BE2C (cell line): ENCODE measurements at regions not wholly inside any gene's neighbourhood (a gene's known extent, or its start where the extent isn't known, plus 50 kb on each side); places are given as distances from the start of the nearest gene placed in this dataset.

ENCODE experiments used
- DNase-seq: peaks from one replicate; pipeline ENCODE4 v3.0.0-alpha.2; 2020
- H3K27me3 ChIP-seq: fragments of 250-450 bp; sonication (Bioruptor Pico); 2 replicates; pipeline ENCODE4 v1.5.1; 2020; ENCODE audit warnings: mild to moderate bottlenecking
- H3K36me3 ChIP-seq: fragments of 250-450 bp; sonication (Bioruptor Pico); 2 replicates; pipeline ENCODE4 v1.5.1; 2020; ENCODE audit warnings: mild to moderate bottlenecking
- H3K4me1 ChIP-seq: fragments of 250-450 bp; sonication (Bioruptor Pico); 2 replicates; pipeline ENCODE4 v1.5.1; 2020
- H3K4me3 ChIP-seq: 2 replicates; pipeline ENCODE4 v1.5.1; 2011; ENCODE audit warnings: low read depth, low read length
- H3K9me3 ChIP-seq: fragments of 250-450 bp; sonication (Bioruptor Pico); 2 replicates; pipeline ENCODE4 v1.5.1; 2020
- TF ChIP-seq, protein P1 (sequence below): IDR thresholded peaks from 2 replicates; pipeline ENCODE4 v1.5.1; 2012; ENCODE audit warnings: mild to moderate bottlenecking, low read depth, low read length

DNA sequence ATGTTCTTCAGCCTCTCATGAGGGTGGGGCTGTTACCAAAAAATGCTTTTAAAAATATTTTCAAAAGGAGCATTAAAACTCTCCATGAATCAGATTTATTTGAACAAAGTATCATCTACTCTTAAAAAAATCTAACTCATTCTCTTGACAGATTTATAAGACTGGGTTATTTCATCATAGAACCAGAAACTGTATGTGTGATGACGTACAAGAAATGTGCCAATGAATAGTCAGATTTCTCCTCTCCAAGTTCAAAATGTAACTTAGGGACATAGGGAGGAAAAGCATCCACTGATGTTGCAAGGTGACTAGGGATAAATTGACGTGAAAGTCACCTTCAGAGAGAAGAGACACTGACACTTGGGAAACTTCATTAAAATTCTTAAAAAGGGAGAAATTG, 89.1 kb upstream of the CLNK start:
- no peak for DNase-seq
- Histone ChIP-seq H3K27me3 (no peaks in the 10 kb centered on the region), H3K36me3 (no peaks in the 10 kb centered on the region), H3K4me1 (no peaks in the 10 kb centered on the region), H3K9me3 (no peaks in the 10 kb centered on the region), H3K4me3 (no peak overlapping the region)
- TF ChIP-seq, protein P1, sequence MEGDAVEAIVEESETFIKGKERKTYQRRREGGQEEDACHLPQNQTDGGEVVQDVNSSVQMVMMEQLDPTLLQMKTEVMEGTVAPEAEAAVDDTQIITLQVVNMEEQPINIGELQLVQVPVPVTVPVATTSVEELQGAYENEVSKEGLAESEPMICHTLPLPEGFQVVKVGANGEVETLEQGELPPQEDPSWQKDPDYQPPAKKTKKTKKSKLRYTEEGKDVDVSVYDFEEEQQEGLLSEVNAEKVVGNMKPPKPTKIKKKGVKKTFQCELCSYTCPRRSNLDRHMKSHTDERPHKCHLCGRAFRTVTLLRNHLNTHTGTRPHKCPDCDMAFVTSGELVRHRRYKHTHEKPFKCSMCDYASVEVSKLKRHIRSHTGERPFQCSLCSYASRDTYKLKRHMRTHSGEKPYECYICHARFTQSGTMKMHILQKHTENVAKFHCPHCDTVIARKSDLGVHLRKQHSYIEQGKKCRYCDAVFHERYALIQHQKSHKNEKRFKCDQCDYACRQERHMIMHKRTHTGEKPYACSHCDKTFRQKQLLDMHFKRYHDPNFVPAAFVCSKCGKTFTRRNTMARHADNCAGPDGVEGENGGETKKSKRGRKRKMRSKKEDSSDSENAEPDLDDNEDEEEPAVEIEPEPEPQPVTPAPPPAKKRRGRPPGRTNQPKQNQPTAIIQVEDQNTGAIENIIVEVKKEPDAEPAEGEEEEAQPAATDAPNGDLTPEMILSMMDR = no peak

DNA sequence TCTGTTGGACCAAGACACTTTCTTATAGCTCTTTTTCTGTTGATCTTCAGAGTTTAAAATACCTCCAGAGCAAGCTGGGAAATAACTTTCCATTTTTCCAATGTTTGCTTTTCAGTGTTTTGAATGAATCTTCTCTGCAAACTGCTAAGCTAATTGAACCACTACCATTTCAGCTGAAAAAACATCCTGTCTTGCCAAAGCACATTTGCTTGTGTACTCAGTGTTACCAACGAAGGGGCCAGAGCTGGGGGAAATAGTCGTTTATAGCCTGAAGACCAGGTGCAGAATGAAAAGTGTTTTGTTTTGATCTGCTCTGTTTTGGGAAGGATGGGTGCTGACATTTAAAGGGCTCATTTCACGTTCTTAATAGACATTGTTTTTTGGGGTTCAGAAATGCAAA, 88.4 kb upstream of the CLNK start:
- no peak for DNase-seq
- no peaks in the 10 kb centered on the region for H3K4me1 ChIP-seq
- TF ChIP-seq, protein P1 = no peak

DNA sequence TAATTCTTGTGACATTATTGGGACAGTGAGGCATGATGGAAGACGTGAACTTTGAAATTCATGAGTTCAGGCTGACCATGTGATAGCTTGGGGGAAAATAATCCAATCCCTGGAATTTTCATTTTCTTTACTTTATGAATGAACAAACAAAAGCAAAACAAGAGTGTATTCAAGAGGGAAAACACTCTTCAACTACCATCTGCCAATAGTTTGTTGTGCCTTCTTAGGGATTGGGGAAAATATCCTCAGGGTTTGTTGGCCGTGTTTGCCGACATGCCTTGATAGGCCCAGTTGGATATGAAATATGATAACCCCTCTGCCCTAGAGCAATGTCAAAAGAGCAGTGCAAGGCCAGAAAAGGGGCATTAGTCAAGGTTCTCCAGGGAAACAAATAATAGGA, 80.8 kb upstream of the CLNK start:
- no peaks in the 10 kb centered on the region for H3K9me3 ChIP-seq
- H3K4me3 ChIP-seq = no peak overlapping the region
- TF ChIP-seq, protein P1 = no peak
- DNase-seq = no peak
- no peaks in the 10 kb centered on the region for H3K4me1 ChIP-seq
- no peaks in the 10 kb centered on the region for H3K36me3 ChIP-seq
- no peaks in the 10 kb centered on the region for H3K27me3 ChIP-seq

More for the DNA sequence above, 88.4 kb upstream of the CLNK start:
- Histone ChIP-seq H3K36me3 (no peaks in the 10 kb centered on the region), H3K9me3 (no peaks in the 10 kb centered on the region), H3K4me3 (no peak overlapping the region), H3K27me3 (no peaks in the 10 kb centered on the region)

DNA sequence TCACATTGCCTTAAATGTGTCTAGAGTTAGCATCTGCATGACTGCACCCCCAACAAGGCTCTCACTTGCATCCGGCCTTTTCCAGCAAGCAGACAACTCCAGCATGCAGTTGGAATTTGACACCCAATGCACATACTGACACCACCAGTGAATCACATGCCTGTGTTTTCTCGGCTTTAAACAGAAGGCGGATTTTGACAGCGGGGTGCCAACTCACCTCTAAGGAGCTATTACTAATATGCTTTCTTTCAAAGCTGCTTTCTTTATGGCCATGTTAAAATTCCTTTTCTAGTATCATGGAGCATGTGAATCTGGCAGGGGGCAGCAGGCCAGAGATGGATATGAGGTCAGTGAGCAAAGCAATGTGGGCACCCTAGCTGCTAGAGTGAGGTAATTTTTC, 78.0 kb upstream of the CLNK start:
- TF ChIP-seq, protein P1 = no peak
- Histone ChIP-seq H3K36me3 (no peaks in the 10 kb centered on the region), H3K4me1 (no peaks in the 10 kb centered on the region), H3K4me3 (no peak overlapping the region), H3K27me3 (no peaks in the 10 kb centered on the region), H3K9me3 (no peaks in the 10 kb centered on the region)
- no peak for DNase-seq

DNA sequence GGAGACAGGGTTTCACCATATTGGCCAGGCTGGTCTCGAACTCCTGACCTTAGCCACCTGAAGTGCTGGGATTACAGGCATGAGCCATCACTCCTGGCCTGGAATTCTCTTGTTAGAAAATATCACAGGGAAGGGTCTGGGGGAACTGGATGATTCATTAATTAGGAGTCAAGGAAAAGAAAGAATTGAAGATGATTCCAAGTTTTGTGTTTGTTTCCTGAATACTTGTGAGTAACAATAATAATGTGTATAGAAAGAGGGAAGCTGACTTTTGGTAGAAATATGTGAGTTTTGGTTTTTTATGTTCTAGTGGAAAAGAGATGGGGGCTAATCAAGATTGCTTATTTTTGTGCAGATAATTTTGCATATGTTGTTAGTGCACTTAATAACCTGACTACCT, 77.3 kb upstream of the CLNK start:
- TF ChIP-seq, protein P1 = no peak
- H3K4me1 ChIP-seq = no peaks in the 10 kb centered on the region
- H3K36me3 ChIP-seq = no peaks in the 10 kb centered on the region
- no peaks in the 10 kb centered on the region for H3K27me3 ChIP-seq
- DNase-seq = no peak
- H3K9me3 ChIP-seq = no peaks in the 10 kb centered on the region
- no peak overlapping the region for H3K4me3 ChIP-seq

DNA sequence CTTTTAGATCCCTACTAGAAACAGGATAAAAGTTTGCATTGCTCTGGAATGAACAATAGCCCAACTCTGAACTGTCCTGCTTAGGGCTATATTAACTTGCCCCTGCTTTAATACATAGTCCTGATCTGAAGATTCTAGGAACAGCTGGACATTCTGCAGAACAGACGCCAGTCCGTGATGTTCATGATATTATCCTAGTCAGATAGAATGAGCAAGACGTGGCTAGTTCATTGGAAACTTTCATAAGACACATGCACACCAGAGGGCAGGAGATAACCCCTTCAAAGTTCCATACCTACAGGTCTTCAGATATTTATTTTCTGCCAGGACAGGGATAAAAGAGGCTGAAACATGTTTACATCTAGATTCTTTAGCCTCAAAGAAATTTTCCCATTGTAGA, 75.5 kb upstream of the CLNK start:
- Histone ChIP-seq H3K4me1 (no peaks in the 10 kb centered on the region), H3K27me3 (no peaks in the 10 kb centered on the region), H3K4me3 (no peak overlapping the region), H3K9me3 (no peaks in the 10 kb centered on the region), H3K36me3 (no peaks in the 10 kb centered on the region)
- TF ChIP-seq, protein P1 = no peak
- no peak for DNase-seq
